CD4-positive, alpha-beta T cell (primary cell): ENCODE measurements at regions not wholly inside any gene's neighbourhood (a gene's known extent, or its start where the extent isn't known, plus 50 kb on each side); places are given as distances from the start of the nearest gene placed in this dataset.

ENCODE experiments used
- ATAC-seq: fragments of 200-7000 bp; cut with Tn5 transposase; one replicate; pipeline ENCODE4 v1.10.0; 2022; ENCODE audit warnings: mild to moderate bottlenecking; ENCODE audit not compliant: poor library complexity
- CTCF ChIA-PET: fragments of 350-600 bp; sonication (Branson Sonifier 250); formaldehyde crosslinking; loops from one replicate; lab custom pipeline; 2021; ENCODE audit warnings: antibody characterized with exemption, inconsistent platforms; lab: Charles Lee
- POLR2A ChIA-PET: fragments of 350-600 bp; sonication (Branson Sonifier 250); formaldehyde crosslinking; loops from one replicate; lab custom pipeline; 2021; ENCODE audit warnings: antibody characterized with exemption, inconsistent platforms; lab: Charles Lee
- DNase-seq, 14 experiments: peaks; one replicate each; pipeline ENCODE4 v3.0.0-alpha.2; 2013 to 2020; ENCODE audit warnings: mixed read lengths in 2 of 14
- H3K27ac ChIP-seq, 2 donors: one replicate each; pipeline versions ENCODE4 v1.5.1 to v1.7.0; 2013; ENCODE audit warnings: low read length in 2 of 2, low read depth in 1 of 2, mild to moderate bottlenecking in 1 of 2
- H3K27me3 ChIP-seq, 2 experiments: 1 replicate in 1 of 2; 2 replicates in 1 of 2; pipeline versions ENCODE4 v1.6.1 to v1.7.0; 2013; ENCODE audit warnings: low read length in 2 of 2, control low read depth in 1 of 2, mild to moderate bottlenecking in 1 of 2, moderate library complexity in 1 of 2; ENCODE audit not compliant: insufficient read depth in 2 of 2, control insufficient read depth in 1 of 2
- H3K36me3 ChIP-seq: one replicate; pipeline ENCODE4 v1.6.1; 2013; ENCODE audit warnings: low read length, control low read depth; ENCODE audit not compliant: insufficient read depth
- H3K4me1 ChIP-seq: one replicate; pipeline ENCODE4 v1.6.1; 2013; ENCODE audit warnings: low read length, control low read depth; ENCODE audit not compliant: insufficient read depth
- H3K4me3 ChIP-seq: one replicate; pipeline ENCODE4 v1.5.1; 2013; ENCODE audit warnings: mild to moderate bottlenecking, low read length, moderate library complexity
- H3K9me3 ChIP-seq, 2 experiments: 1 replicate in 1 of 2; 2 replicates in 1 of 2; pipeline versions ENCODE4 v1.6.1 to v1.7.0; 2013; ENCODE audit warnings: low read length in 2 of 2, mild to moderate bottlenecking in 2 of 2, control low read depth in 1 of 2, moderate library complexity in 1 of 2; ENCODE audit not compliant: control insufficient read depth in 1 of 2, insufficient read depth in 1 of 2
- H3K27ac Mint-ChIP-seq: one replicate; pipeline ENCODE4 v1.8.0; 2020; ENCODE audit warnings: mixed read lengths
- H3K27me3 Mint-ChIP-seq: one replicate; pipeline ENCODE4 v1.8.0; 2021; ENCODE audit warnings: mixed read lengths
- H3K36me3 Mint-ChIP-seq: one replicate; pipeline ENCODE4 v1.8.0; 2021; ENCODE audit warnings: low read depth, mixed read lengths
- H3K4me1 Mint-ChIP-seq: one replicate; pipeline ENCODE4 v1.8.0; 2021; ENCODE audit warnings: low read depth, mixed read lengths
- H3K4me3 Mint-ChIP-seq: one replicate; pipeline ENCODE4 v1.8.0; 2020; ENCODE audit warnings: mild to moderate bottlenecking, mixed read lengths
- H3K9me3 Mint-ChIP-seq: one replicate; pipeline ENCODE4 v1.8.0; 2020; ENCODE audit warnings: mixed read lengths
- CTCF ChIP-seq: fragments of 200-600 bp; IDR thresholded peaks from one replicate; pipeline ENCODE4 v1.8.0; 2022; ENCODE audit warnings: antibody characterized with exemption, mild to moderate bottlenecking
- intact Hi-C, 2 experiments: fragments of 100-400 bp; cut with DNase I in 1 of 2; cut with micrococcal nuclease in 1 of 2; formaldehyde crosslinking; loops; one replicate each; pipeline versions ENCODE4 v1.15.1 to v1.9.0; 2023 to 2025; cut with DNase I, micrococcal nuclease

DNA sequence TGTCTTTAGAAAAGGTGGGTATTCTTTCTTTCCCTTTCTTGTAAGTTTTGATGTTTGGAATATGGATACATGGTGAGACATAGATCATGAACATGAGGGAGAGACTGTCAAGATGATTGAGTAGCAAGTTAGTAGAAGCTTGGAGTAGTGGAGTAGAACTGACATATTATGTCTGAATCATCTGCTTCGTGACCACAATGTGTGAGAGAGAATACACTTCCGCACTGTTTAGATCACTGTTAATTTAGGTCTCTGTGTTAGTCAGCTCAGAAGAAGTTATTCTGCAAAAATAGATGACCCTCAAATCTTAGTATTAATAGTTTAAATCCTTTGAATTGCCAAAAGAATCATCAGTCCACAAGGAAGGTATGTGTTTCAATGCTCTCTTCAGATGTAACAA is 151.0 kb downstream of the OXSM start:
- DNase-seq (no peak), ATAC-seq (no peak)
- Histone ChIP-seq H3K4me3 (no peak overlapping the region), H3K27ac (no peak overlapping the region), H3K36me3 (no peaks in the 10 kb centered on the region), H3K4me1 (no peaks in the 10 kb centered on the region), H3K27me3 (no peaks in the 10 kb centered on the region), H3K9me3 (no peaks in the 10 kb centered on the region)
- H3K9me3 Mint-ChIP-seq: no peaks in the 10 kb centered on the region
- H3K27ac Mint-ChIP-seq: no peak overlapping the region
- no peaks in the 10 kb centered on the region for H3K27me3 Mint-ChIP-seq
- no peaks in the 10 kb centered on the region for H3K36me3 Mint-ChIP-seq
- no peak overlapping the region for H3K4me3 Mint-ChIP-seq
- H3K4me1 Mint-ChIP-seq: no peaks in the 10 kb centered on the region
- ChIA-PET CTCF (no interaction called here), POLR2A (no interaction called here)
- no peak for TF ChIP-seq CTCF
- intact Hi-C loops: loop anchor here in 1 of 2 experiments (5.0 kb wide), 1 partner anchor 231 kb away; no protein-coding TSS in a partner anchor

- no peak overlapping the region for H3K27ac Mint-ChIP-seq
- no peaks in the 10 kb centered on the region for H3K36me3 Mint-ChIP-seq
- ATAC-seq (no peak), DNase-seq (no peak)
- no peaks in the 10 kb centered on the region for H3K9me3 Mint-ChIP-seq
- H3K36me3 ChIP-seq: no peaks in the 10 kb centered on the region
- no peak overlapping the region for H3K4me3 ChIP-seq
- H3K27ac ChIP-seq: no peak overlapping the region
- no peaks in the 10 kb centered on the region for H3K4me1 ChIP-seq
- H3K4me1 Mint-ChIP-seq: no peaks in the 10 kb centered on the region
- no peaks in the 10 kb centered on the region for H3K9me3 ChIP-seq
- POLR2A ChIA-PET: no interaction called here
- CTCF ChIA-PET: no interaction called here
- H3K4me3 Mint-ChIP-seq: no peak overlapping the region
- H3K27me3 Mint-ChIP-seq: no peaks in the 10 kb centered on the region
- H3K27me3 ChIP-seq: no peaks in the 10 kb centered on the region
- TF ChIP-seq CTCF: no peak
- intact Hi-C loops: loop anchor here in 1 of 2 experiments (5.0 kb wide), 1 partner anchor 228 kb away; no protein-coding TSS in a partner anchor
Observed at GRCh38 chr3:25944329-25944728, 154.4 kb downstream of the OXSM start.

DNA sequence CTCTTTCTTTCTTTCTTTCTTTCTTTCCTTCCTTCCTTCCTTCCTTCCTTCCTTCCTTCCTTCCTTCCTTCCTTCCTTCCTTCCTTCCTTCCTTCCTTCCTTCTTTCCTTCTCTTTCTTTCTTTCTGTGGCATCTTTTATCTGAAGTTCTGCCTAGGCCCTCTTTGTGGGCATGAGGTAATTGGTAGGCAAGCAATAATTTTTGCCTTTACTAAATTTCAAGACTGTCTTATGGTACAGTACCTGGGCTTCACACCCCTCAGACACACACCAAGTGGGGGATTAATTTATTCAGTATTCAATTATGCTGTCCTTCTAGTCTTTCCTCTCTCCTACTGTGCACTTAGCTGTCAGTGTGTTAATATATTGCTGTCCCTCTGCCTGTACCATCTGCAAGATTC is 155.5 kb downstream of the OXSM start:
- Histone ChIP-seq H3K36me3 (no peaks in the 10 kb centered on the region), H3K27ac (no peak overlapping the region), H3K27me3 (no peaks in the 10 kb centered on the region), H3K4me1 (no peaks in the 10 kb centered on the region), H3K9me3 (no peaks in the 10 kb centered on the region), H3K4me3 (no peak overlapping the region)
- H3K36me3 Mint-ChIP-seq: no peaks in the 10 kb centered on the region
- intact Hi-C loops: no loop called here
- ATAC-seq: no peak
- peaks cover 2% of the 10 kb centered on the region for H3K27me3 Mint-ChIP-seq
- no peak for TF ChIP-seq CTCF
- ChIA-PET CTCF (no interaction called here), POLR2A (no interaction called here)
- DNase-seq: no peak
- H3K4me3 Mint-ChIP-seq: no peak overlapping the region
- H3K4me1 Mint-ChIP-seq: no peaks in the 10 kb centered on the region
- peaks cover 2% of the 10 kb centered on the region for H3K9me3 Mint-ChIP-seq
- H3K27ac Mint-ChIP-seq: no peak overlapping the region
